ENCODE measurements at regions not wholly inside any gene's neighbourhood (a gene's known extent, or its start where the extent isn't known, plus 50 kb on each side); places are given as distances from the start of the nearest gene placed in this dataset.

GRCh38 chr2:39487398-39488250, 50.5 kb upstream of the MAP4K3 start:
- no peak for TF ChIP-seq CTCF (conservative IDR thresholded peaks at IDR 0.05; ENCODE audit: low read length)
- DNase-seq (ENCODE audit: low read depth), result peak; percentile 71
- no peak overlapping the region for H3K4me3 ChIP-seq (ENCODE audit: low read length)

GRCh38 chr2:39488450-39488849, 51.4 kb upstream of the MAP4K3 start:
- peak; percentile 84 for DNase-seq (ENCODE audit: low read depth)
- no peak for TF ChIP-seq CTCF (conservative IDR thresholded peaks at IDR 0.05; ENCODE audit: low read length)

GRCh38 chr2:39490586-39490985, 53.5 kb upstream of the MAP4K3 start:
- DNase-seq (ENCODE audit: low read depth), result no peak
- no peak overlapping the region for H3K4me3 ChIP-seq (ENCODE audit: low read length)
- TF ChIP-seq CTCF (conservative IDR thresholded peaks at IDR 0.05; ENCODE audit: low read length), result no peak

More at GRCh38 chr2:39488450-39488849, 51.4 kb upstream of the MAP4K3 start:
- H3K4me3 ChIP-seq (ENCODE audit: low read length), result no peak overlapping the region

GRCh38 chr2:39491653-39492052, 54.6 kb upstream of the MAP4K3 start:
- H3K4me3 ChIP-seq (ENCODE audit: low read length), result no peak overlapping the region
- no peak for DNase-seq (ENCODE audit: low read depth)
- no peak for TF ChIP-seq CTCF (conservative IDR thresholded peaks at IDR 0.05; ENCODE audit: low read length)

- no peak for TF ChIP-seq CTCF (conservative IDR thresholded peaks at IDR 0.05; ENCODE audit: low read length)
- H3K4me3 ChIP-seq (ENCODE audit: low read length), result no peak overlapping the region
- DNase-seq (ENCODE audit: low read depth), result peak; percentile 93
Observed at GRCh38 chr2:39492095-39492590, 55.1 kb upstream of the MAP4K3 start.

GRCh38 chr2:39492716-39493115, 55.6 kb upstream of the MAP4K3 start:
- no peak for DNase-seq (ENCODE audit: low read depth)
- no peak for TF ChIP-seq CTCF (conservative IDR thresholded peaks at IDR 0.05; ENCODE audit: low read length)
- H3K4me3 ChIP-seq (ENCODE audit: low read length), result no peak overlapping the region

- TF ChIP-seq CTCF (conservative IDR thresholded peaks at IDR 0.05; ENCODE audit: low read length), result no peak
- no peak overlapping the region for H3K4me3 ChIP-seq (ENCODE audit: low read length)
- peak; percentile 99 for DNase-seq (ENCODE audit: low read depth)
Observed at GRCh38 chr2:39494784-39495251, 57.7 kb upstream of the MAP4K3 start.
